ENCODE measurements at regions not wholly inside any gene's neighbourhood (a gene's known extent, or its start where the extent isn't known, plus 50 kb on each side); places are given as distances from the start of the nearest gene placed in this dataset.

- no peak for TF ChIP-seq CTCF (IDR thresholded peaks at IDR 0.05)
- no peak for TF ChIP-seq POLR2A (IDR thresholded peaks at IDR 0.05)
Measured at GRCh38 chr9:22863736-22864135, 417.1 kb downstream of the DMRTA1 start.

Measured in lower leg skin (tissue), 3 donors.